Coronary artery (tissue), 2 donors: ENCODE measurements at regions not wholly inside any gene's neighbourhood (a gene's known extent, or its start where the extent isn't known, plus 50 kb on each side); places are given as distances from the start of the nearest gene placed in this dataset.

Source experiments
- DNase-seq: peaks from one replicate; pipeline ENCODE4 v3.0.0-alpha.2; 2017; ENCODE audit warnings: low spot score
- H3K27ac ChIP-seq, 2 donors: fragments of 200-600 bp; sonication (generic); one replicate each; pipeline ENCODE4 v1.5.1; 2016 to 2019
- H3K4me3 ChIP-seq: fragments of 200-600 bp; sonication (generic); 2 replicates; pipeline ENCODE4 v1.5.1; 2016; ENCODE audit warnings: mild to moderate bottlenecking, moderate library complexity
- CTCF ChIP-seq: fragments of 200-600 bp; sonication (generic); IDR thresholded peaks from one replicate; pipeline ENCODE4 v1.5.1; 2019; ENCODE audit warnings: antibody characterized with exemption

GRCh38 chr10:128245026-128245425 is 118.8 kb upstream of the MKI67 start:
- Histone ChIP-seq H3K4me3 (no peak overlapping the region), H3K27ac (no peak overlapping the region)
- no peak for DNase-seq
- no peak for TF ChIP-seq CTCF

GRCh38 chr10:128247576-128247975 is 121.4 kb upstream of the MKI67 start:
- TF ChIP-seq CTCF, result no peak
- no peak for DNase-seq
- H3K4me3 ChIP-seq, result no peak overlapping the region
- no peak overlapping the region for H3K27ac ChIP-seq

- H3K27ac ChIP-seq, result no peak overlapping the region
- no peak overlapping the region for H3K4me3 ChIP-seq
- DNase-seq, result no peak
- TF ChIP-seq CTCF, result no peak
These were observed 128.3 kb upstream of the MKI67 start for GRCh38 chr10:128254476-128254875.

- no peak overlapping the region for H3K4me3 ChIP-seq
- H3K27ac ChIP-seq, result no peak overlapping the region
- TF ChIP-seq CTCF, result no peak
- DNase-seq, result no peak
These were observed 131.2 kb upstream of the MKI67 start for GRCh38 chr10:128257428-128257827.

- no peak overlapping the region for H3K4me3 ChIP-seq
- no peak for DNase-seq
- TF ChIP-seq CTCF, result no peak
These were observed 132.3 kb upstream of the MKI67 start for GRCh38 chr10:128258421-128258976.

GRCh38 chr10:128263891-128264688 is 137.9 kb upstream of the MKI67 start:
- H3K27ac ChIP-seq, result no peak overlapping the region
- H3K4me3 ChIP-seq, result no peak overlapping the region
- no peak for DNase-seq
- TF ChIP-seq CTCF, result peak; percentile 23

More at GRCh38 chr10:128258421-128258976, 132.3 kb upstream of the MKI67 start:
- no peak overlapping the region for H3K27ac ChIP-seq

- Histone ChIP-seq H3K4me3 (no peak overlapping the region), H3K27ac (no peak overlapping the region)
- DNase-seq, result no peak
- no peak for TF ChIP-seq CTCF
These were observed 139.4 kb upstream of the MKI67 start for GRCh38 chr10:128265596-128265995.
